ENCODE measurements at regions not wholly inside any gene's neighbourhood (a gene's known extent, or its start where the extent isn't known, plus 50 kb on each side); places are given as distances from the start of the nearest gene placed in this dataset.

- TF ChIP-seq CTCF (IDR thresholded peaks at IDR 0.05) (no peak), POLR2A (IDR thresholded peaks at IDR 0.05) (no peak)
Observed at GRCh38 chr16:31701734-31702133, 171.9 kb upstream of the ZNF267 start.

Measured in thyroid gland (tissue), 4 donors.